Hepatocyte (in vitro differentiated cells): ENCODE measurements at regions not wholly inside any gene's neighbourhood (a gene's known extent, or its start where the extent isn't known, plus 50 kb on each side); places are given as distances from the start of the nearest gene placed in this dataset.

Experiments
- EZH2 ChIP-seq: fragments of 200-600 bp; sonication (generic); IDR thresholded peaks from 2 replicates; pipeline ENCODE4 v1.6.1; 2016; ENCODE audit warnings: antibody characterized with exemption, mild to moderate bottlenecking, borderline replicate concordance
- EZH2phosphoT487 ChIP-seq: fragments of 200-600 bp; sonication (generic); IDR thresholded peaks from one replicate; pipeline ENCODE4 v1.6.1; 2018; ENCODE audit warnings: antibody characterized with exemption, mild to moderate bottlenecking, low read depth, moderate library complexity; ENCODE audit not compliant: unreplicated experiment, severe bottlenecking
- TF ChIP-seq, protein P1 (sequence below): fragments of 200-600 bp; sonication (generic); IDR thresholded peaks from 2 replicates; pipeline ENCODE4 v1.5.1; 2016; ENCODE audit warnings: antibody characterized with exemption, mild to moderate bottlenecking; ENCODE audit not compliant: poor library complexity

DNA sequence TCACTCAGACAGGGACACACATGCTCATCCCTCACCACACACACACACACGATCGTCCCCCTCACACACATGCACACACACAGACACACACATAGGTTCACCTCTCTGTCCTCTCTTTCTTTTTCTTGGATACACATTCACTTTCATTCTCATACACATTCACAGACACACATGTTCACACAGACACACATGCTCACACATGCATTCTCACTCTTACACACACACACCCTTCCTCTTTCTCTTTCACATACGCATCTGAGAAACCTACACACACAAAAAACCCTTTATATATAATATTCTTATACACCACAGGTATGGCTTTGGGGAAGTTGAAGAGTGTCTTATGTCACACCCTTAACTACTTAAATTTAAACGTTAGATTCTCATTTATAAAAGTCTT is 248.6 kb upstream of the RUNX1 start:
- TF ChIP-seq EZH2 (no peak), EZH2phosphoT487 (no peak)
- TF ChIP-seq, protein P1, sequence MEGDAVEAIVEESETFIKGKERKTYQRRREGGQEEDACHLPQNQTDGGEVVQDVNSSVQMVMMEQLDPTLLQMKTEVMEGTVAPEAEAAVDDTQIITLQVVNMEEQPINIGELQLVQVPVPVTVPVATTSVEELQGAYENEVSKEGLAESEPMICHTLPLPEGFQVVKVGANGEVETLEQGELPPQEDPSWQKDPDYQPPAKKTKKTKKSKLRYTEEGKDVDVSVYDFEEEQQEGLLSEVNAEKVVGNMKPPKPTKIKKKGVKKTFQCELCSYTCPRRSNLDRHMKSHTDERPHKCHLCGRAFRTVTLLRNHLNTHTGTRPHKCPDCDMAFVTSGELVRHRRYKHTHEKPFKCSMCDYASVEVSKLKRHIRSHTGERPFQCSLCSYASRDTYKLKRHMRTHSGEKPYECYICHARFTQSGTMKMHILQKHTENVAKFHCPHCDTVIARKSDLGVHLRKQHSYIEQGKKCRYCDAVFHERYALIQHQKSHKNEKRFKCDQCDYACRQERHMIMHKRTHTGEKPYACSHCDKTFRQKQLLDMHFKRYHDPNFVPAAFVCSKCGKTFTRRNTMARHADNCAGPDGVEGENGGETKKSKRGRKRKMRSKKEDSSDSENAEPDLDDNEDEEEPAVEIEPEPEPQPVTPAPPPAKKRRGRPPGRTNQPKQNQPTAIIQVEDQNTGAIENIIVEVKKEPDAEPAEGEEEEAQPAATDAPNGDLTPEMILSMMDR = no peak
